Upper lobe of left lung (tissue), 4 donors: ENCODE measurements at regions not wholly inside any gene's neighbourhood (a gene's known extent, or its start where the extent isn't known, plus 50 kb on each side); places are given as distances from the start of the nearest gene placed in this dataset.

Source experiments
- EP300 ChIP-seq, 4 donors: sonication (generic); formaldehyde crosslinking; IDR thresholded peaks; one replicate each; pipeline ENCODE4 v1.5.1; 2017; ENCODE audit warnings: antibody characterized with exemption in 4 of 4, control low read depth in 2 of 4
- POLR2A ChIP-seq, 4 donors: fragments of 450-650 bp; IDR thresholded peaks; one replicate each; pipeline ENCODE4 v1.5.1; 2016 to 2017; ENCODE audit warnings: antibody characterized with exemption in 4 of 4, mild to moderate bottlenecking in 2 of 4
- POLR2AphosphoS5 ChIP-seq, 2 donors: sonication (generic); formaldehyde crosslinking; IDR thresholded peaks; one replicate each; pipeline ENCODE4 v1.5.1; 2017; ENCODE audit warnings: antibody characterized with exemption in 2 of 2
- TF ChIP-seq, protein P1 (sequence below), 6 experiments: fragments of 450-650 bp in 4 of 6; fragments of 200-600 bp in 2 of 6; sonication (generic) in 2 of 6; IDR thresholded peaks; one replicate each; pipeline ENCODE4 v1.5.1; 2016 to 2019; ENCODE audit warnings: antibody characterized with exemption in 6 of 6

DNA sequence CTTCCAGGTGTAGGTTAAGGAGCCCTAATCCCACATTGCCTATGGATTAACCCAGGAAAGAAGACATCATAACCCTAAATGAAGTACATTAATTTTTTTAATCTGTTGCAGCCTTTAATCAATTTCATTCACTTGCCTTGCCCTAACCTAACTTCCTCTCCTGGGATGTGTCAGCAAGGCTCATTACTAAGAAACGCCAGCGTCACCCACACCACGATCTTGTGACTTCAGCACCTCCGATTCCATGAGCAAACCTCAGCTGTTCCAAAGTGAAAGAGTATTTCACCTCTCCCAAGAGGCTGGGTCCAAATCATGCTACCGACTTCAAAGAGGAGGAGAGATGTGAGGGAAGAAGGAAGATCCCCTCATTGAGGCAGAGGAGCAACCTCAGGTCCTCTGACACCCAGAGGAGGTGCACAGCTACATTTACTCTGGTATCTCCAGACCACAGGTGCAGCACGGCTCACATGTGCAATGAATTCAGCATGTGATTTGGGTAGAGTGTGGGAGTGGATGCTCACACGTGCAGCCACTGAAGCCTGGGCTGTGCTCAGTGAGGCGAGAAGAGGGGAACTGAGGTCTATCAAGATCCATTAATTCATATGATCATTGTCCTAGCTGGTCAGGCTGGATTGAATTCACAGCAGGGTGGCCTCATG, 134.1 kb downstream of the SLC30A10 start:
- TF ChIP-seq, protein P1, sequence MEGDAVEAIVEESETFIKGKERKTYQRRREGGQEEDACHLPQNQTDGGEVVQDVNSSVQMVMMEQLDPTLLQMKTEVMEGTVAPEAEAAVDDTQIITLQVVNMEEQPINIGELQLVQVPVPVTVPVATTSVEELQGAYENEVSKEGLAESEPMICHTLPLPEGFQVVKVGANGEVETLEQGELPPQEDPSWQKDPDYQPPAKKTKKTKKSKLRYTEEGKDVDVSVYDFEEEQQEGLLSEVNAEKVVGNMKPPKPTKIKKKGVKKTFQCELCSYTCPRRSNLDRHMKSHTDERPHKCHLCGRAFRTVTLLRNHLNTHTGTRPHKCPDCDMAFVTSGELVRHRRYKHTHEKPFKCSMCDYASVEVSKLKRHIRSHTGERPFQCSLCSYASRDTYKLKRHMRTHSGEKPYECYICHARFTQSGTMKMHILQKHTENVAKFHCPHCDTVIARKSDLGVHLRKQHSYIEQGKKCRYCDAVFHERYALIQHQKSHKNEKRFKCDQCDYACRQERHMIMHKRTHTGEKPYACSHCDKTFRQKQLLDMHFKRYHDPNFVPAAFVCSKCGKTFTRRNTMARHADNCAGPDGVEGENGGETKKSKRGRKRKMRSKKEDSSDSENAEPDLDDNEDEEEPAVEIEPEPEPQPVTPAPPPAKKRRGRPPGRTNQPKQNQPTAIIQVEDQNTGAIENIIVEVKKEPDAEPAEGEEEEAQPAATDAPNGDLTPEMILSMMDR (IDR thresholded peaks at IDR 0.05): no peak
- TF ChIP-seq POLR2A (IDR thresholded peaks at IDR 0.05) (no peak), EP300 (IDR thresholded peaks at IDR 0.05) (no peak), POLR2AphosphoS5 (IDR thresholded peaks at IDR 0.05) (no peak)
